ENCODE measurements at regions not wholly inside any gene's neighbourhood (a gene's known extent, or its start where the extent isn't known, plus 50 kb on each side); places are given as distances from the start of the nearest gene placed in this dataset.

- no peak for TF ChIP-seq JUND (IDR thresholded peaks at IDR 0.05)
- TF ChIP-seq CTCF (IDR thresholded peaks at IDR 0.05; ENCODE audit: low read depth, low read length, missing input control): no peak
- no peak for TF ChIP-seq EGR1 (IDR thresholded peaks at IDR 0.05; ENCODE audit: low read depth in 2 of 2)
- no peak for TF ChIP-seq REST (IDR thresholded peaks at IDR 0.05)
- no peak for TF ChIP-seq HNF4G (IDR thresholded peaks at IDR 0.05)
- no peak for TF ChIP-seq TAF1 (conservative IDR thresholded peaks at IDR 0.05)
- no peak for TF ChIP-seq YY1 (IDR thresholded peaks at IDR 0.05)
- TF ChIP-seq MAX (IDR thresholded peaks at IDR 0.05): no peak
Measured at GRCh38 chr2:67790622-67791021, 272.2 kb downstream of the C1D start.
